Right lobe of liver (tissue), 4 donors: ENCODE measurements at regions not wholly inside any gene's neighbourhood (a gene's known extent, or its start where the extent isn't known, plus 50 kb on each side); places are given as distances from the start of the nearest gene placed in this dataset.

ENCODE experiments used
- POLR2A ChIP-seq: fragments of 450-650 bp; IDR thresholded peaks from one replicate; pipeline ENCODE4 v1.6.1; 2017; ENCODE audit warnings: antibody characterized with exemption, mild to moderate bottlenecking
- TF ChIP-seq, protein P1 (sequence below), 4 donors: fragments of 200-600 bp in 3 of 4; fragments of 450-650 bp in 1 of 4; IDR thresholded peaks; one replicate each; pipeline versions ENCODE4 v1.5.1 to v1.8.0; 2016 to 2022; ENCODE audit warnings: antibody characterized with exemption in 4 of 4, mild to moderate bottlenecking in 2 of 4
- donor health status: DM: no; HTN: no; CAD: no.
- donor health status: DM: no; HTN: no; CAD: no.
- donor health status: DM: no; HTN: yes; CAD: no.

DNA sequence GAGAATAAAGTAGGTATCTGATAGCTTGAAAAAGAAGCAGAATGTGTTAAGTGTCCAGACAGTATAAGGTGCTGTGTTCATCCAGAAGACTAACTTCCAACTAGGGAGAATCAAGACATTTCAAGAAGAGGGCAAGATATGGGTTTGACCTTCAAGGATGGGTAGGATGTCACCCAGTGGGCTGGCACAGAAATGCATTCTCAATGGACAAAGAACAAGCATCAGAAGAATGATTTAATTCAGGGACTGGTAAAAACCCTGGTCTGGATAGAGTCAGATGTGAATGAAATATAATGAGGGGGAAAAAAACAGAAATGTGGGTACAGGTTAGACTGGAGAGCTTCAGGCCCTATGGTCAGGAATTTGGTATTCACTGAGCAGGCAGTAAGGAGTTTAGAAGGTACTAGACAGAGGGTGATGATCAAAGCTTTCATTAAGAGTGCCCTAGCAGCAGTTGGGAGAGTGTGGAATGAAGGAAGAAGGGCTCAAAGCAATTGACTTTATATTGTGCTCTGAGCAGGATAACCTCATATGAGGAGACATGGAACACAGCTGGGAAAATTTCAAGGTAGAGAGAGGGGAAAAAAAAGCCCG is 180.7 kb upstream of the ANK3 start:
- TF ChIP-seq, protein P1, sequence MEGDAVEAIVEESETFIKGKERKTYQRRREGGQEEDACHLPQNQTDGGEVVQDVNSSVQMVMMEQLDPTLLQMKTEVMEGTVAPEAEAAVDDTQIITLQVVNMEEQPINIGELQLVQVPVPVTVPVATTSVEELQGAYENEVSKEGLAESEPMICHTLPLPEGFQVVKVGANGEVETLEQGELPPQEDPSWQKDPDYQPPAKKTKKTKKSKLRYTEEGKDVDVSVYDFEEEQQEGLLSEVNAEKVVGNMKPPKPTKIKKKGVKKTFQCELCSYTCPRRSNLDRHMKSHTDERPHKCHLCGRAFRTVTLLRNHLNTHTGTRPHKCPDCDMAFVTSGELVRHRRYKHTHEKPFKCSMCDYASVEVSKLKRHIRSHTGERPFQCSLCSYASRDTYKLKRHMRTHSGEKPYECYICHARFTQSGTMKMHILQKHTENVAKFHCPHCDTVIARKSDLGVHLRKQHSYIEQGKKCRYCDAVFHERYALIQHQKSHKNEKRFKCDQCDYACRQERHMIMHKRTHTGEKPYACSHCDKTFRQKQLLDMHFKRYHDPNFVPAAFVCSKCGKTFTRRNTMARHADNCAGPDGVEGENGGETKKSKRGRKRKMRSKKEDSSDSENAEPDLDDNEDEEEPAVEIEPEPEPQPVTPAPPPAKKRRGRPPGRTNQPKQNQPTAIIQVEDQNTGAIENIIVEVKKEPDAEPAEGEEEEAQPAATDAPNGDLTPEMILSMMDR (IDR thresholded peaks at IDR 0.05): no peak
- no peak for TF ChIP-seq POLR2A
